HG03039 (cell line): ENCODE measurements at regions not wholly inside any gene's neighbourhood (a gene's known extent, or its start where the extent isn't known, plus 50 kb on each side); places are given as distances from the start of the nearest gene placed in this dataset.
"Not testable (repeated sequence)": the region's sequence is repeated elsewhere in the genome, so short reads cannot be mapped to it uniquely, and the experiment has no call there.

Source experiments
- ATAC-seq: cut with Tn5 transposase; IDR thresholded peaks from one replicate; pipeline ENCODE4 v1.9.1; 2021; ENCODE audit warnings: mild to moderate bottlenecking, moderate library complexity; ENCODE audit not compliant: unreplicated experiment

DNA sequence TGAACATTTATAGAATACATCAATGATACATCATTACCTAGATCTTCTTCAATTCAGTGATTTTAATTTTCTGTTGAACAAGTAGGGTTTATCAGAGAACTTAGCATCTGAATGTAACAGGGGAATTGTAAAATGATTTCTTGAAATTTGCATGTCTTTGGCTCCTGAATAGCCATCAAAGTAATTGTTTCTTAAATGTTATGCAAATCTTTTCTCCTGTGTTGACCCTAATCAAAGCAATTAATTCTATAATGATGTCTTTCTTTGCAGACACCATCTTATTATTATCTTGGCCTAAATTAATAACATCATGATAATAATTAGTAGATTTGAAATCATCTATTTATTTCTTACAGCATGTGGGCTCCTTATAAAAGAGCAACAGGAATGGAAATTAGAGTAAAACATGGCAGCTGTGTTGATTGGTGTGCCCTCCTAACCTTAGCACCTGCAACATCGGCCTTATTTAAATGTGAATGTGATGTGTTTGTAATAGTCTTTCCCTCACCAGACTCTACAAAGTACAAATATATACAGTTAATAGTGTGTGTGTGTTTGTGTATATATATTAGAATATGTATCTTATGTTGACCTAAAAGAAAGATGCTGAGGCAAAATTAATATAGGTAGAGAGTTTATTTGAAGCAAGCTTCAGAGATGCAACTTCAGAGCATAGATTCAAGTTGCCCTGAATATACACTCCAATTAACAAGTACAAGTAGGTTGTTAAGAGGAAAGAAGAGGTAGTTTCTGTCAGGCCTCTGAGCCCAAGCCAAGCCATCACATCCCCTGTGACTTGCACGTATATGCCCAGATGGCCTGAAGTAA lies 328.0 kb upstream of the TECRL start:
- no peak for ATAC-seq

DNA sequence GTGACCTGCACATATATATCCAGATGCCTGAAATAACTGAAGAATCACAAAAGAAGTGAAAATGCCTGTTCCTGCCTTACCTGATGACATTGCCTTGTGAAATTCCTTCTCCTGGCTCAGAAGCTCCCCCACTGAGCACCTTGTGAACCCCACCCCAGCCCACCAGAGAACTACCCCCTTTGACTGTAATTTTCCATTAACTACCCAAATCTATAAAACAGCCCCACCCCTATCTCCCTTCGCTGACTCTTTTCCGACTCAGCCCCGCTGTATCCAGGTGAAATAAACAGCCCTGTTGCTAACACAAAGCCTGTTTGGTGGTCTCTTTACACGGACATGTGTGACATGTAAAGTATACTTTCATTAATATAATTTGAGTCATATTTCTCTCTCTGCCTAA lies 320.3 kb upstream of the TECRL start:
- no peak for ATAC-seq

DNA sequence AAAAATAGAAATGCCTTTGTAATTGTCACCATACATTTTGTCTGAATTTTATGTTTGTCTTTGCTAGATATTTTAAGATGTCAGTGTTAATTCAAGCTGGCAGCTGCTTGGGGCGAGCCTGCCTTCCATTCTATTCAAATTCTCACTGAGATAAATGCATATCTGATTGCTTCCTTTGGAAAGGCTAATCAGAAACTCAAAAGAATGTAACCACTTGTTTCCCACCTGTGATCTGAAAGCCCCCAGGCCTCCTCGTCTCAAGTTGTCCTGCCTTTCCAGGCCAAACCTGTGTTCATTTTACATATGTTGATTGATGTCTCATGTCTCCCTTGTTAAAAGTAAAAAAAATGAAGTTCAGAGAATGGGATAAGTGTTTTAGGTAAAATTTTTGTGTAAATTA lies 318.7 kb upstream of the TECRL start:
- ATAC-seq = no peak

DNA sequence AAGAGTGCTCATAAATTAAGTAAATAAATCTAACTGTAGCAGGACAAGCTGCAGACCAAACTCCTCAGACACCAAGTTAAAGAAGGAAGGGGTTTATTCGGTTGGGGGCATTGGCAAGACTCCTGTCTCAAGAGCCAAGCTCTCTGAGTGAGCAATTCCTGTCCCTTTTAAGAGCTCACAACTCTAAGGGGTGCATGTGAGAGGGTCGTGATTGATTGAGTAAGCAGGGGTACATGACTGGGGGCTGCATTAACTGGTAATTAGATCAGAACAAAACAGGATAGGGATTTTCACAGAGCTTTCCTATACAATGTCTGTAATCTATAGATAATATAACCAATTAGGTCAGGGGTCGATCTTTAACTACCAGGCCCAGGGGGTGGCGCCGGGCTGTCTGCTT lies 318.1 kb upstream of the TECRL start:
- ATAC-seq = not testable (repeated sequence)

DNA sequence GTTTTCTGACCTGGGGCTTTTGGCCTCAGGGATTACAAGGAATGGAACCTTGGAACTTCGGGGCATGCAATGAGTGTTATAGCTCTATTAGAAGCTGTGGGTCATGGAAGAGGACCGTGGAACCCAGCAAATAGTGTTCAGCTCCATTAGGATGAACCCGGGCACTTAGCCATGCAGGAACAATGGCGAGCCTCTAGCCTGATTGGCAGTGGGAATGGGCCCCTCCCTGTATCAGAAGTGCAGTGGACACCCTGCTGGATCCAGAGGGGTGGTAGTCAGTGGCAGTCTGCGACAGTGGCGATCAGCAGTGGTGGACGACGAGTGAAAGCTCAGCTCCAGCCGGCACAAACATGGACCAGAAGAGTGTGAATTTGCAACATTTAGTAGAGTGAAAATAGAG lies 315.4 kb upstream of the TECRL start:
- no peak for ATAC-seq

DNA sequence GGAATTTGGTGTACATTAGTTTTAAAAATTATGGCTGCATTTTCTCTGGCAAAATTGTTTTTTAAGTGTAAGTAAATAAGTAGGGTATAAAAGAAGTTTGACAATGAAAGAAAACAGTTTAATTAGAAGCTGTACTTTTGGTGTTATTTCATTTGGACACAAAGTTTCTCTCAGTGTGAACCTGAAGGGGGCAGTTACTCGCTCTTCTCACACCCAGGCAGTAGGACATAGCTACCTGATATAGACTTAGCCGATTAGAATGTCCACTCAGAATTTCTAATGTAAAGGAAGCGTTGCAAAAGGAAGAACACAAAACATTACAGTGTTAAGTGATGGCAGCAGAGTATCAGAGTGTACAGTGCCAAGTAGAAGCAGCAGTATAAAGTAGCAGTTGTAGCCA lies 311.9 kb upstream of the TECRL start:
- ATAC-seq = no peak

DNA sequence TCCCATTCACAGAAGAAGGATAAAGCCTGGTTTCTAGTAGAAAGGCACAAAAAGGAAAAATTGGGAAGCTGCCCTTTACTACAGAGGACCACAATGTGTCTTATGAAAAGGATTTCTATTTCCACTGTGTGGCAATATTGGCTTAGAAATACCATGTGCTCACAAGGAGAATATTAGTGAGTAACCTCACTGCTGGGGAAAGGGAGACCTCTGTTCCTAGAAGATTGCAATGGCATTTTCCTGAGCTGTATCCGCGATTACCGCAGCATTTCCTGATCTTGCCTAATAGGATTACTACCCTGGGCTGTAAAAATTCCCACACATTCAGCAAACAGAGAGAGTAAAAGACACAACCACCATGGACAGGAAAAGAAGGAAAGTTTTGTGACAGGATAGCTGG lies 308.8 kb upstream of the TECRL start:
- ATAC-seq = no peak

DNA sequence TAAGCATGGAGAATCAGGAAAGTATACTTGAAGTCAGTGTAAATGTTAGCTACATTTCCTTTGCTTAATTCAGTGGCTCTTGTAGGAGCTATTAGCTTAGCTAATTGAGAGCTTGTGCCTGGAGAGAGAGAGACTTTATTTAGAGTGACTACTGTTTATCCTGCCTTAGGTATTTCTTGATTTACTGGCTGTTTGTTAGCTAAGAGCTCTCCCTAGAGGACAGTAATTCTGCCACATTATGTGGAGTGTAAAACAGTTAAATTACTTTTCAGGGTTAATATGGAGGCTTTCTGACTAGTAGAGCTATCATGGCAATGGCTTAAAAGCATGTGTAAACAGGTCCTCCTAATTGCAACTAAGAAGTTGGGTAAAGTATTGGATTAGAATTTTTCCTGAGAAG lies 306.5 kb upstream of the TECRL start:
- no peak for ATAC-seq

DNA sequence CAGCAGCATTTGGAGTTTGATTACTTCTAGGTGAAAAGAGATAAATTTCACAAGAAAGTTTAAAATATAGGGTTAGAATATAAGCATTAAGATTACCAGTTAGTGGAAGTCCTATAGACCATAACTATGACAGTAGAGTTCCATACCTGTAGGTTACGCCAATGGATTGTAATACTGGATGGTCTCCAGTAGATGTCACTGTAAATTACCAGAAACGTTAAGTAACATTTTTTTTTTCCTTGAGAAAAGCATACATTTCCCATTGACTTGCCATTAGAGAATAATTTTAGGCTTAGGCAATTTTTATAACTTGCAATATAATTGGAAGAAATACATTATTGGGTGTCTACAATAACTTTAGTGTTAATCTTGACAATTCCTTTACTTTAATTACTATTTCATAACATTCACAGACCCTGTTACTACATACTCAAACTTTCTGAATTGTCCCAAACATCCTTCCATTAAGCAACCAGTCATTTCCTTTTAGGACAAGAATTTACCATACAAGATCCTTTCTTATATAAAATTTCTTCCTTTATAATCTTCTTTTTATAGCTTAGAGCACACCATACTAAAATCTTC lies 304.1 kb upstream of the TECRL start:
- peak; percentile 77 for ATAC-seq

DNA sequence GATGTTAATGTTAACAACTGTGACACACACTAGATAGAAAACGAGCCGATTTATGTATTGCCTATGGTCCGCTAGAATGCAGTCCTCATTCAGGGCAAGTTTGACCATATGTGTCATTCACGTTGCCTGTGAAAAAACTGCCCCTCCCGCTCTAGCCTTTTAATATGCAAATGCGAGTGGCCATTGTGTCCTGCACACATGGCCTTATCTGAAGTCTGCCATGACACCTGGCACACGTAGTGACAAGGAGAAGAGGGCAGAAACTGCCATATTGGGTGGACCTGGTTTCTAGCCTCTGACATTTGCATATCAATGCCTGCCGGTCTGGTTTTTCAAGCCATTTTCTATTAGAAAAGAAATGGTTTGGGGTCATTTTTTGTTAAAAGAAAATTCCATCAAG lies 303.3 kb upstream of the TECRL start:
- ATAC-seq = no peak

DNA sequence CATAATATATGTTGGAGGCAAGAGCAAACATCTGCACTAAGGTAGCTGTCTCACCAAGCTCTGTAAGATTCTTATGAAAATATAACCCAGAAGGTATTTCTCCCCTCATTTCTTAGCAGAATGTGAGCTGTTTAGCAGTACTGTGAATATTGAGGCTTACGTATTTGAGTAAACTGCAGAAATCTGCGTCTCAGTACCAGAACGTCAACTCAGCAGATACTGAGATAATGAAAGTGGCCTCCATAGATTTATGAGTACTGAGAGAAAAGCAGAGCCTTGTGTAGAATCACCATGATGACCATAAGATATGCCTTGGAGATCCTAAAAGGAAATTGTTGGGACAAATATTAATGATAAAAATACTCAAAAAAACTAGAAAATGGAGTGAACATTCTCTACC lies 296.7 kb upstream of the TECRL start:
- ATAC-seq = no peak

DNA sequence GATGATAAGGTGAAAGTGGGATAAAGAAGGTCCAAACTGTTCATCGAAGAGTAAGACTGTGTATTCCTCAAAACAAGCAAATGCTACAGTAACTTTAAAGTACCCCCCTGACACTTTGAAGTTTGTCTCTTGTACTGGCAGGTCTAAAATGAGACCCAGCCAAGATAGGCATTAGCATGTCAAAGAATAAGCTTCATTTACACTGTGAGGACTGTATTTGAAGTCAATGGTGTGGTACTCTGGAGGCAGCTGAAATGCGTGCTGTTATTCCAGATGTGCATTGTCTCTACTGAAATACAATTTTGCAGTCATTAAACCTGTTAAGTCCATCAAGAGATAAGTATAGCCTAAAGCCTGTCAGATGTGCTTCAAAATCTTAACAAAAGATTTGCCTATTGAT lies 288.9 kb upstream of the TECRL start:
- ATAC-seq = no peak

DNA sequence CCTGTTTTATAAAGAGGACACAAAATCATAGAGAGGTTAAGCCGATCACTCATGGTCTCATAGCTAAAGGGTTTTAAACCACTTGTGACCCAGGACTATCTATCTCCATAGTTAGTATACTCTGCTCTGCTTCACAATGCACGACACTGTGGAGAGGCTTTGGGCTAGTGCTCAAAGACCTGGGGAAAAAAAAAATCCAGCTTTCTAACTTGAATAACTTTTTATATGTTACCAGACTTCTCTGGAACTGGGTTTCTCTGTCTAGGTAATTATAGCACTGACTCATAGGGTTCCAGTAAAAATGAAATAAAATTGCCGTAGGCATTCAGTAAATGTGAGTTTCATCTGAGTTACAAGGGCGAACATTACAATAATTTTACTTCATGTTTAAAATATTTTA lies 273.7 kb upstream of the TECRL start:
- ATAC-seq = no peak

DNA sequence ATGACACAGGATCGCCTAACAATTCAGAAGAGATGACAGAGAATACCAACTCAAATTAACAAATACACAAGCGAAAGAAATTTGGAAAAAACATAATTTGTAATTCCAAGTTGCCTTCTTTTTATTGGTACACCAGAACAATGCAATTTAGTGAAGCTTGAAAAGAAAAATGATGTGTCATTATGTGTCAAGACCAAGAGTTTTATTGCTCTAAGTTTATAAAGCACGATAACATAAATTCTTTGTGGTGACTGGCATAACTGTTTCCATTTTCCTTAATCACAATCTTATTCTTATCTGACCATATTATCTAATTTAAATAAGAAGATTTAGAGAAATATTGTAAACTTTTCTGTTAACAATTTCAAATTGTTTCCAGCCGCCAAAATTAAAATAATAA lies 273.2 kb upstream of the TECRL start:
- ATAC-seq = no peak

DNA sequence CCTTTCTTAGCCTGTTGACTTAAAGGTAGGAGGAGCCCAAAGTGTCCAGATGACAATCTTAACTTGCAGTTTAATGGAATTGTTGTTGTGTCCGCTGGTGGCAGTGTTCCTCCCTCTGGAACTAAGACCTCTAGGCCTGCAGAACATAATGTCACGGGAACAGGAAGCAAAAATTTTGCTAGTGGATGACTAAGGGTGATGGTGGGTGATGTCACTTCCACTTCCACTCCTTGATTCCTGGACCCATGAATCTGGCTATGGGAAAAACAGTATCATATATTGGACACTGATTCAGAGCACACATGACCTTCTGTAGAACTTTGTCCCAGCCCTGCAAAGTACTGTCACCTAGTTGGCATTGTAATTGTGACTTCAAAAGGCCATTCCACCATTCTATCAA lies 263.9 kb upstream of the TECRL start:
- ATAC-seq = not testable (repeated sequence)

DNA sequence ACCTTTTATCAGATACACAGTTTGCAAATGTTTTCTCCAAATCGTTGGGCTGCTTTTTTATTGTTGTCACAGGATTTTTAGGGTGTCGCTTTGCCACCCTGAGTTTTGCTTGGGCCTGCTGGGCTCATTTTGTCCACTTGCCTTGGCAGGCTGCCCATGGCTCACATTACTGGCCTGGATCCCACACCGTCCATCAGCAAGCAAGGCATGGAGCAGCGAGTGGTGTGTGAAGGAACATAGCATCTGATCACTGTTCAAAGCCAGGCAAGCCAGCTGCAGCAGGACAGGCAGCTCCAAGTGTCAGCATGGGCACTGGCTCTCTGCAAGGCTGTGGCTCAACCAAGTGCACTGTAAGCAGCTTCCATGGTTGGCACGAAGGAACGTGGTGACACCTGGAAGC lies 261.4 kb upstream of the TECRL start:
- no peak for ATAC-seq

DNA sequence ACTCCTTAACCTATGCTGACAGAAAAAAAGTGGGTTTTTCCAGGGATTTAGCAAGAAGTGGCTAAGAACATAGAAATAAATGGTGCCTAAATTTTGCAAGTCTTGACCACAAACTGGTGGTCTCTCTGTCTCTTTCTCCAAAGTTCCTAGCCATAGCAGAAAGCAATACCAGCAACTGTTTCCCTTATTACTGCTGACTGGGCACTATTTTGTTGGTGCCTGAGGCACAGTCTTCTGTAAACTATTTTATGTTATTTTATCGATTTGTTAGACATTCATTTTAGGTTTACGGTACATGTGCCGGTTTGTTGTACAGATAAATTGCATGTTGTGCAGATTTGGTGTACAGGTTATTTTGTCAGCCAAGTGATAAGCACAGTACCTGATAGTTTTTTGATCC lies 234.6 kb upstream of the TECRL start:
- no peak for ATAC-seq

DNA sequence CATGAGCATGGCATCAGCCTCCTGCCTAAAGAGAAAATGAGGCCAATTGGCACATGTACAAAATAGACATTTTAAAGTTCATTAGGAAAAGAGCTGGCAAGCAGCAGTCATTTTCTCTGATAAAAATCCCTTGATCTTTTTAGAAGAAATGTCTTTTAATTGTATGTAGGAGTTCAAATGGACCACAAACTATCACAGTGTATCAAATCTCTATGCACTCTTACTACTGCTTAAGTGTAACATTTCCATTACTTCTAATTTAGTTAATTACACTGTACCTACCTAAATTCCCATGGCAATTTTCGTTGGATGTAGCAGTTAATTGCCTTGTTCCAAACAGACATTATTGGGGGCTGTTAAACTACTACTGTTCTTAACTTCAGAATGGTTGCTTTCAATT lies 233.7 kb upstream of the TECRL start:
- ATAC-seq = no peak

DNA sequence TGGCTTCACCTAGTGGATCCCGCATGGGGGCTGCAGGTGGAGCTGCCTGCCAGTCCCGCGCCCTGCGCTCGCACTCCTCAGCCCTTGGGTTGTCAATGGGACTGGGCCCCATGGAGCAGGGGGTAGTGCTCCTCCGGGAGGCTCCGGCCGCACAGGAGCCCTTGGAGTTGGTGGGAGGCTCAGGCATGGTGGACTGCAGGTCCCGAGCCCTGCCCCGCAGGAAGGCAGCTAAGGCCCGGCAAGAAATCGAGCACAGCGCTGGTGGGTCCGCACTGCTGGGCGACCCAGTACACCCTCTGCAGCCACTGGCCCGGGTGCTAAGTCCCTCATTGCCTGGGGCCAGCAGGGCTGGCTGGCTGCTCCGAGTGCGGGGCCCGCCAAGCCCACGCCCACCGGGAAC lies 231.2 kb upstream of the TECRL start:
- ATAC-seq = not testable (repeated sequence)

DNA sequence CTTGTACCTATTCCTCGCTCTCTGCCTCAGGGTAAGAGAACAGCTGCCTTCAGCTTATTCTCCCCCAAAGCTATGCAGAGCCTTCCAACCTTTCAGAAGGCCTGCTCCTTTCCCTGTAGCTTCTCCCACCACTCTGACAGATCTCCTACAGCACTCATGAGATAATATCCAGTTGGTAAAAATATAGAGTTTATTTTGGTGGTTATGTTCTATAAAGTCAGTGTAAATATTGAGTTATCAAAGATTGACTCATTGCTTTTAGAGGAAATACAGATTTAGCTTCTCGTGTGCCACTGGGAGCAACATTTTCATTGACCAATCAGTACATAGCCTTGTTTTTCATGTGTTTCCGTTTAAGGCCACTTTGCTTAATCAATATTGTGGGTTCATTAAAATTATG lies 216.2 kb upstream of the TECRL start:
- ATAC-seq = no peak

DNA sequence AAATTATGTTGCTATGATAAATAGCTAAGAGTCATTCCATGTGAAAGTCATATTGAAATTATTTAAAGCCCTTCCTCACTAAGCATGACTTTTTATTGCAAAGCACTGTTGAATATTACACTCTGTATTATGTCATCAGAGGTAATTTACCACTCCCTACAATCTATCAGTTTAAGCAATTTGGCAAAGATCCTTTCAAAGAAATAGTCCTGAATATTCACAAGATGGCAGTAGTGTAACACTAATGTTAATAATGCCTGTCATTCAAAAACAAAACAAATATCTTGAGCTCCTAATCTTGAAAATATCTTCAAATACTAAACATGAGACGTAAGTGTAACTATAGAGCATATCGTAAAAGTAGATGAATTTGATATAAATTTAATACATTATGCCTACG lies 208.6 kb upstream of the TECRL start:
- no peak for ATAC-seq

DNA sequence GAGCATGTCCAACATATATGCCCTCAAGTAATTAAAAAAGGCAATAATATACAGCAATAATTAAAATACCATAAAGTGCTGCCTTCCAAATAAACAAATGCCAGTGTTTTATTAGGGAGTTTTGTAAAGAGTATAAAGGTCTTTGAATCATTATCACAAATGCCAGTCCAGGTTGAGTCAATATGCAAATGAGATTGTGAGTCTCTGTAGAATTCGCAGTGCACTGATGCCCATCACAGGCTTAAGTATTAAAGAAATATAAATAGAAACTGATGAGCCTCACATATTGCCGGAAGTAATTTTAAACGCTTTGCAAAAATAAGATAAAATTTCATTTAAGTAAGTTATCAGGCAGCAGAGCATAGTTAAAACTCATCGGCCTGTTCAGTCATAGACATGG lies 205.0 kb upstream of the TECRL start:
- ATAC-seq = no peak

DNA sequence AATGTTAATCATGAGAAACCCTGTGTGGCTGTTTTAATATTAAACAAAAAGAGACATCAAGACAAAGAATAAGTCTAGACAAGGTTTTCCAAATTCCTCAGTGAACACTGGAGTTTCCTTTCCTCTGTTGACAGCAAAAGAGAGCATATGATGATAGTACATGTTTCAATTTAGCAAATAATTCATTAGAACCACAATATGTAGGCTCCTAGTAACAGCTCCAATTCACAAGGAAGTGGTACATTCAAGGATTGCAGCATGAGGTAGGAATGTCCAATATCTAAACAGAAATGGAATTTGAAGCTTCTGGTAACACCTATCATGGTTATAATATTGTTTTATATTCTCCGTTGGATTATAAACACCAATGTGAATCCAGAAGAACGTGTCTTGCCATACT lies 203.8 kb upstream of the TECRL start:
- no peak for ATAC-seq
